Endothelial cell of umbilical vein (primary cell): ENCODE measurements at regions not wholly inside any gene's neighbourhood (a gene's known extent, or its start where the extent isn't known, plus 50 kb on each side); places are given as distances from the start of the nearest gene placed in this dataset.
"Not testable (repeated sequence)": the region's sequence is repeated elsewhere in the genome, so short reads cannot be mapped to it uniquely, and the experiment has no call there.

Experiments used
- BruUV-seq: library from RNA; stranded (reverse); fragments of 400-500 nt; replicated peaks from 2 replicates; lab custom pipeline; 2021; lab: Mats Ljungman, UMichigan
- CTCF ChIA-PET: fragments of 300-600, 350-600 bp; sonication (Branson Sonifier 250); formaldehyde crosslinking; loops from one replicate; lab custom pipeline; 2021; ENCODE audit warnings: antibody characterized with exemption, inconsistent platforms; lab: Charles Lee
- POLR2A ChIA-PET: fragments of 300-600, 350-600 bp; sonication (Branson Sonifier 250); formaldehyde crosslinking; loops from one replicate; lab custom pipeline; 2021; ENCODE audit warnings: antibody characterized with exemption, inconsistent platforms; lab: Charles Lee
- DNase-seq: peaks from one replicate; pipeline ENCODE4 v3.0.0-alpha.2; 2011; ENCODE audit warnings: low read depth, low spot score
- FAIRE-seq: peaks from 2 replicates; lab custom pipeline; 2011; peaks lifted over from hg19 to GRCh38; lab: Jason Lieb, UNC
- H2AFZ ChIP-seq: 2 replicates; pipeline ENCODE4 v1.6.0; 2012; ENCODE audit warnings: low read depth, low read length, control low read depth, inconsistent platforms
- H3K27ac ChIP-seq: 2 replicates; pipeline ENCODE4 v1.5.1; 2011; ENCODE audit warnings: low read depth, mild to moderate bottlenecking, control low read depth, low read length, moderate library complexity; ENCODE audit not compliant: insufficient read depth
- H3K27me3 ChIP-seq, 2 experiments: 2 replicates each; pipeline versions ENCODE4 v1.6.0 to v1.6.1; 2011; ENCODE audit warnings: low read length in 2 of 2, mixed read lengths in 1 of 2; ENCODE audit not compliant: control insufficient read depth in 2 of 2, insufficient read depth in 2 of 2
- H3K36me3 ChIP-seq, 2 experiments: 2 replicates in 1 of 2; 3 replicates in 1 of 2; pipeline ENCODE4 v1.5.1; 2011; ENCODE audit warnings: low read length in 2 of 2, mild to moderate bottlenecking in 1 of 2, moderate library complexity in 1 of 2; ENCODE audit not compliant: control insufficient read depth in 2 of 2, insufficient read depth in 2 of 2; ENCODE audit errors: extremely low read depth in 1 of 2
- H3K4me1 ChIP-seq: 3 replicates; pipeline ENCODE4 v1.5.1; 2011; ENCODE audit warnings: mild to moderate bottlenecking, low read length; ENCODE audit not compliant: control insufficient read depth, insufficient read depth; ENCODE audit errors: extremely low read depth
- H3K4me2 ChIP-seq: 2 replicates; pipeline ENCODE4 v1.6.1; 2011; ENCODE audit warnings: low read length, control low read depth, mixed read lengths; ENCODE audit not compliant: insufficient read depth
- H3K4me3 ChIP-seq, 3 experiments: fragments of 200-600 bp in 1 of 3; sonication (generic), shearing (Covaris generic) in 1 of 3; replicated peaks in 1 of 3; 2 replicates each; pipeline ENCODE4 v1.5.1; 2011 to 2016; ENCODE audit warnings: control low read depth in 3 of 3, low read length in 3 of 3, mild to moderate bottlenecking in 2 of 3, inconsistent platforms in 1 of 3, low read depth in 1 of 3, moderate library complexity in 1 of 3; ENCODE audit not compliant: insufficient read depth in 1 of 3
- H3K79me2 ChIP-seq: 2 replicates; pipeline ENCODE4 v1.6.0; 2012; ENCODE audit warnings: low read length, inconsistent platforms; ENCODE audit not compliant: control insufficient read depth, insufficient read depth
- H3K9ac ChIP-seq: replicated peaks from 2 replicates; pipeline ENCODE3; 2011; ENCODE audit warnings: low read length, control low read depth; ENCODE audit not compliant: insufficient read depth; ENCODE audit errors: extremely low read depth
- H3K9me1 ChIP-seq: replicated peaks from 3 replicates; pipeline ENCODE4 v1.6.0; 2011; ENCODE audit warnings: mild to moderate bottlenecking, low read length; ENCODE audit not compliant: control insufficient read depth, insufficient read depth; ENCODE audit errors: extremely low read depth
- H3K9me3 ChIP-seq: replicated peaks from 2 replicates; pipeline ENCODE4 v1.5.1; 2012; ENCODE audit warnings: low read length, inconsistent platforms; ENCODE audit not compliant: control insufficient read depth, insufficient read depth
- H4K20me1 ChIP-seq: replicated peaks from 2 replicates; pipeline ENCODE3; 2011; ENCODE audit warnings: mild to moderate bottlenecking, low read length; ENCODE audit not compliant: control insufficient read depth, insufficient read depth; ENCODE audit errors: extremely low read depth
- EZH2 ChIP-seq: IDR thresholded peaks from 2 replicates; pipeline ENCODE4 v1.6.1; 2012; ENCODE audit warnings: borderline replicate concordance, low read depth, mild to moderate bottlenecking, moderate library complexity, low read length, inconsistent platforms; ENCODE audit not compliant: severe bottlenecking
- FOS ChIP-seq: IDR thresholded peaks from 2 replicates; pipeline ENCODE4 v1.6.1; 2011; ENCODE audit warnings: mild to moderate bottlenecking, low read length, moderate library complexity, borderline replicate concordance; ENCODE audit not compliant: insufficient read depth
- GATA2 ChIP-seq: IDR thresholded peaks from 2 replicates; pipeline ENCODE4 v1.7.0; 2011; ENCODE audit warnings: low read depth, mild to moderate bottlenecking, moderate library complexity, mixed read lengths, low read length; ENCODE audit not compliant: insufficient read length, insufficient read depth
- JUN ChIP-seq: IDR thresholded peaks from 2 replicates; pipeline ENCODE4 v1.6.1; 2011; ENCODE audit warnings: borderline replicate concordance, low read depth; ENCODE audit not compliant: insufficient read length, insufficient read depth
- MAX ChIP-seq: IDR thresholded peaks from 2 replicates; pipeline ENCODE4 v1.6.1; 2011; ENCODE audit not compliant: insufficient read depth, insufficient read length
- MYC ChIP-seq: IDR thresholded peaks from one replicate; pipeline ENCODE4 v1.6.1; 2011; ENCODE audit warnings: mild to moderate bottlenecking, low read depth, low read length
- POLR2A ChIP-seq: IDR thresholded peaks from 2 replicates; pipeline ENCODE4 v1.6.1; 2012; ENCODE audit warnings: low read depth, mild to moderate bottlenecking, control low read depth, low read length
- POLR2AphosphoS5 ChIP-seq: IDR thresholded peaks from 2 replicates; pipeline ENCODE4 v1.6.1; 2012; ENCODE audit warnings: low read depth, mild to moderate bottlenecking, control low read depth, low read length, moderate library complexity; ENCODE audit not compliant: insufficient read depth
- dilution Hi-C: fragments of 300-500 bp; cut with MboI; formaldehyde crosslinking; loops from one replicate; pipeline ENCODE4 v1.15.0; 2019; ENCODE audit warnings: low sequenced_read_pairs; ENCODE audit not compliant: extremely low pct_ligation_motif_present
- intact Hi-C: fragments of 100-400 bp; cut with micrococcal nuclease; formaldehyde crosslinking; loops from one replicate; pipeline ENCODE4 v1.10.0; 2022
- TF ChIP-seq, protein P1 (sequence below), 2 donors: IDR thresholded peaks; 1 replicate in 1 of 2; 2 replicates in 1 of 2; pipeline ENCODE4 v1.5.1; 2011; ENCODE audit warnings: low read length in 2 of 2, mild to moderate bottlenecking in 2 of 2, moderate library complexity in 2 of 2, control low read depth in 1 of 2, inconsistent platforms in 1 of 2, low read depth in 1 of 2; ENCODE audit not compliant: insufficient read depth in 1 of 2; ENCODE audit errors: extremely low read depth in 1 of 2

DNA sequence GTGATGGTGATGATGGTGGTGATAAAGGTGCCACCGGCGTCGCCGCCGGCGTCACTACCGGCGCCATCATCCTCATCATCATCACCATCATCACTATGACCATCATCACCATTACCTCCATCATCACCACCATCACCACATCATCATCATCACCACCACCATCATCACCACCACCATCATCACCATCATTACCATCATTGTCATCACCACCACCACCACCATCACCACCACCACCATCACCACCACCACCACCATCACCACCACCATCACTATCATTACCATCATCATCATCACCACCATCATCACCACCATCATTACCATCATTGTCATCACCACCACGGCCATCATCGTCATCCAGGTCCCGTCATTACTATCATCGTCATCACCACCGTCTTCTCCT lies 179.7 kb downstream of the NPIPB11 start:
- no TSS peak for BruUV-seq
- Histone ChIP-seq H2AFZ (no peak overlapping the region), H3K27ac (no peak overlapping the region), H3K36me3 (no peaks in the 10 kb centered on the region), H3K9me3 (no peaks in the 10 kb centered on the region), H3K4me3 (no peak overlapping the region), H3K4me1 (no peaks in the 10 kb centered on the region), H4K20me1 (no peaks in the 10 kb centered on the region), H3K9ac (no peak overlapping the region), H3K79me2 (no peaks in the 10 kb centered on the region), H3K27me3 (no peaks in the 10 kb centered on the region), H3K9me1 (no peaks in the 10 kb centered on the region), H3K4me2 (no peak overlapping the region)
- FAIRE-seq (no peak), DNase-seq (no peak)
- intact Hi-C loops (no loop called here), dilution Hi-C loops (no loop called here)
- CTCF ChIA-PET = no interaction called here
- POLR2A ChIA-PET = no interaction called here
- TF ChIP-seq, protein P1, sequence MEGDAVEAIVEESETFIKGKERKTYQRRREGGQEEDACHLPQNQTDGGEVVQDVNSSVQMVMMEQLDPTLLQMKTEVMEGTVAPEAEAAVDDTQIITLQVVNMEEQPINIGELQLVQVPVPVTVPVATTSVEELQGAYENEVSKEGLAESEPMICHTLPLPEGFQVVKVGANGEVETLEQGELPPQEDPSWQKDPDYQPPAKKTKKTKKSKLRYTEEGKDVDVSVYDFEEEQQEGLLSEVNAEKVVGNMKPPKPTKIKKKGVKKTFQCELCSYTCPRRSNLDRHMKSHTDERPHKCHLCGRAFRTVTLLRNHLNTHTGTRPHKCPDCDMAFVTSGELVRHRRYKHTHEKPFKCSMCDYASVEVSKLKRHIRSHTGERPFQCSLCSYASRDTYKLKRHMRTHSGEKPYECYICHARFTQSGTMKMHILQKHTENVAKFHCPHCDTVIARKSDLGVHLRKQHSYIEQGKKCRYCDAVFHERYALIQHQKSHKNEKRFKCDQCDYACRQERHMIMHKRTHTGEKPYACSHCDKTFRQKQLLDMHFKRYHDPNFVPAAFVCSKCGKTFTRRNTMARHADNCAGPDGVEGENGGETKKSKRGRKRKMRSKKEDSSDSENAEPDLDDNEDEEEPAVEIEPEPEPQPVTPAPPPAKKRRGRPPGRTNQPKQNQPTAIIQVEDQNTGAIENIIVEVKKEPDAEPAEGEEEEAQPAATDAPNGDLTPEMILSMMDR (IDR thresholded peaks at IDR 0.05; ENCODE audit: extremely low read depth in 1 of 2, insufficient read depth in 1 of 2, low read depth in 1 of 2, low read length in 2 of 2) = no peak
- TF ChIP-seq POLR2A = no peak
- TF ChIP-seq JUN = no peak
- no peak for TF ChIP-seq FOS
- TF ChIP-seq POLR2AphosphoS5 = no peak
- no peak for TF ChIP-seq EZH2
- TF ChIP-seq GATA2 = no peak
- no peak for TF ChIP-seq MYC
- no peak for TF ChIP-seq MAX

- H3K4me1 ChIP-seq = not testable (repeated sequence)
- DNase-seq = peak; percentile 21
These were observed 181.8 kb downstream of the NPIPB11 start for GRCh38 chr16:29224675-29225074.

GRCh38 chr16:29222615-29223014 lies 183.9 kb downstream of the NPIPB11 start:
- H2AFZ ChIP-seq, H3K79me2 ChIP-seq, H3K4me1 ChIP-seq, H4K20me1 ChIP-seq, H3K9me1 ChIP-seq, intact Hi-C loops, BruUV-seq, CTCF ChIA-PET, H3K36me3 ChIP-seq, DNase-seq, dilution Hi-C loops, H3K9ac ChIP-seq, H3K4me2 ChIP-seq, POLR2A ChIA-PET, H3K9me3 ChIP-seq, H3K4me3 ChIP-seq, FAIRE-seq, H3K27ac ChIP-seq, H3K27me3 ChIP-seq: not testable (repeated sequence)

More at GRCh38 chr16:29224675-29225074, 181.8 kb downstream of the NPIPB11 start:
- H3K36me3 ChIP-seq, POLR2A ChIA-PET, dilution Hi-C loops, H3K4me2 ChIP-seq, intact Hi-C loops, H3K79me2 ChIP-seq, BruUV-seq, H3K9me1 ChIP-seq, FAIRE-seq, H4K20me1 ChIP-seq, H3K9me3 ChIP-seq, H3K4me3 ChIP-seq, H3K27ac ChIP-seq, H3K9ac ChIP-seq, CTCF ChIA-PET, H3K27me3 ChIP-seq, H2AFZ ChIP-seq: not testable (repeated sequence)
